ENCODE measurements at regions not wholly inside any gene's neighbourhood (a gene's known extent, or its start where the extent isn't known, plus 50 kb on each side); places are given as distances from the start of the nearest gene placed in this dataset.
"Not testable (repeated sequence)": the region's sequence is repeated elsewhere in the genome, so short reads cannot be mapped to it uniquely, and the experiment has no call there.

GRCh38 chr14:62428429-62429203 is 616.6 kb downstream of the KCNH5 start:
- DNase-seq: no peak

- DNase-seq: no peak
Measured at GRCh38 chr14:62429683-62430082, 615.6 kb downstream of the KCNH5 start.

GRCh38 chr14:62431496-62431895 is 613.8 kb downstream of the KCNH5 start:
- DNase-seq: no peak

GRCh38 chr14:62432955-62433354 is 612.3 kb downstream of the KCNH5 start:
- no peak for DNase-seq

- no peak for DNase-seq
Measured at GRCh38 chr14:62436261-62436660, 609.0 kb downstream of the KCNH5 start.

GRCh38 chr14:62439210-62439609 is 606.0 kb downstream of the KCNH5 start:
- DNase-seq: no peak

- DNase-seq: no peak
Measured at GRCh38 chr14:62443796-62444195, 601.5 kb downstream of the KCNH5 start.

- no peak for DNase-seq
Measured at GRCh38 chr14:62445570-62445969, 599.7 kb downstream of the KCNH5 start.

GRCh38 chr14:62451221-62451620 is 594.0 kb downstream of the KCNH5 start:
- no peak for DNase-seq

- no peak for DNase-seq
Measured at GRCh38 chr14:62453226-62453625, 592.0 kb downstream of the KCNH5 start.

GRCh38 chr14:62455446-62455845 is 589.8 kb downstream of the KCNH5 start:
- no peak for DNase-seq

GRCh38 chr14:62462988-62463387 is 582.3 kb downstream of the KCNH5 start:
- DNase-seq: no peak

GRCh38 chr14:62468946-62469345 is 576.3 kb downstream of the KCNH5 start:
- DNase-seq: no peak

- DNase-seq: no peak
Measured at GRCh38 chr14:62470935-62471334, 574.3 kb downstream of the KCNH5 start.

GRCh38 chr14:62491146-62491545 is 554.1 kb downstream of the KCNH5 start:
- DNase-seq: no peak

- DNase-seq: no peak
Measured at GRCh38 chr14:62497708-62498107, 547.5 kb downstream of the KCNH5 start.

- no peak for DNase-seq
Measured at GRCh38 chr14:62501021-62501750, 544.1 kb downstream of the KCNH5 start.

GRCh38 chr14:62505045-62505444 is 540.2 kb downstream of the KCNH5 start:
- DNase-seq: no peak

- not testable (repeated sequence) for DNase-seq
Measured at GRCh38 chr14:62521309-62521708, 523.9 kb downstream of the KCNH5 start.

GRCh38 chr14:62528296-62528695 is 517.0 kb downstream of the KCNH5 start:
- DNase-seq: no peak

GRCh38 chr14:62532181-62532580 is 513.1 kb downstream of the KCNH5 start:
- no peak for DNase-seq

GRCh38 chr14:62546862-62547474 is 498.3 kb downstream of the KCNH5 start:
- no peak for DNase-seq

- no peak for DNase-seq
Measured at GRCh38 chr14:62557416-62557815, 487.8 kb downstream of the KCNH5 start.

GRCh38 chr14:62558451-62558850 is 486.8 kb downstream of the KCNH5 start:
- no peak for DNase-seq

All from C1 segment of cervical spinal cord (tissue), 14 donors.